Motor neuron (in vitro differentiated cells): ENCODE measurements at regions not wholly inside any gene's neighbourhood (a gene's known extent, or its start where the extent isn't known, plus 50 kb on each side); places are given as distances from the start of the nearest gene placed in this dataset.
A peak's percentile ranks its signal among the peaks of the same experiment; 100 is the strongest.
"Not testable (repeated sequence)": the region's sequence is repeated elsewhere in the genome, so short reads cannot be mapped to it uniquely, and the experiment has no call there.

Experiments
- ATAC-seq, 8 experiments: fragments of 200-7000 bp; cut with Tn5 transposase; replicated peaks in 6 of 8; 2 replicates each; pipeline ENCODE4 v1.8.0; 2021; ENCODE audit warnings: mild to moderate bottlenecking in 8 of 8, moderate library complexity in 8 of 8
- H3K27ac ChIP-seq, 2 donors: fragments of 250-450 bp; sonication (Bioruptor Pico); 2 replicates each; pipeline ENCODE4 v1.9.0; 2021; ENCODE audit warnings: antibody characterized with exemption in 2 of 2, mild to moderate bottlenecking in 2 of 2, moderate library complexity in 1 of 2
- H3K4me1 ChIP-seq, 2 donors: fragments of 250-450 bp; sonication (Bioruptor Pico); replicated peaks in 1 of 2; 2 replicates each; pipeline ENCODE4 v1.6.1; 2021; ENCODE audit warnings: antibody characterized with exemption in 2 of 2, mild to moderate bottlenecking in 2 of 2, moderate library complexity in 1 of 2
- H3K4me3 ChIP-seq, 5 donors: fragments of 250-450 bp; sonication (Bioruptor Pico); 2 replicates each; pipeline ENCODE4 v1.9.0; 2021; ENCODE audit warnings: antibody characterized with exemption in 5 of 5, mild to moderate bottlenecking in 5 of 5, moderate library complexity in 4 of 5
- WGBS, 10 experiments: fragments of 450-650 bp; shearing (Covaris generic); methylation state at CpG; one replicate each; pipeline ENCODE4 v1.0.0; 2022; 5-methylcytosine and 5-hydroxymethylcytosine counted together
- in situ Hi-C, 9 experiments: fragments of 400-800 bp; cut with MboI; loops; one replicate each; pipeline ENCODE4 v1.15.0; 2021; ENCODE audit warnings: low sequenced_read_pairs in 9 of 9, low pct_unique_long_range_greater_than_20kb in 2 of 9; ENCODE audit not compliant: unreplicated experiment in 9 of 9

GRCh38 chr5:110264661-110265060 is 461.8 kb downstream of the TMEM232 start:
- in situ Hi-C loops, result no loop called here
- ATAC-seq, result no peak
- Histone ChIP-seq H3K4me3 (no peak overlapping the region), H3K27ac (no peak overlapping the region), H3K4me1 (peaks cover 5 to 10% of the 10 kb centered on the region in 2 donors)
- 0 to 100% (median 50%) methylated on average over 1 of the region's 1 CpG; no CpG with 5 or more reads in 1 of the 10 experiments for WGBS, 10 experiments

GRCh38 chr5:110265162-110265561 is 461.3 kb downstream of the TMEM232 start:
- WGBS, 10 experiments, result 0 to 100% (median 89%) methylated on average over 1 to 2 of the region's 2 CpGs
- Histone ChIP-seq H3K27ac (no peak overlapping the region), H3K4me3 (no peak overlapping the region), H3K4me1 (peaks cover 3 to 9% of the 10 kb centered on the region in 2 donors)
- in situ Hi-C loops, result no loop called here
- no peak for ATAC-seq

- ATAC-seq, result no peak
- in situ Hi-C loops, result no loop called here
- Histone ChIP-seq H3K4me3 (no peak overlapping the region), H3K4me1 (peaks cover 3 to 9% of the 10 kb centered on the region in 2 donors), H3K27ac (no peak overlapping the region)
- WGBS, 10 experiments, result 25 to 100% (median 80%) methylated on average over 1 to 8 of the region's 9 CpGs
Observed at GRCh38 chr5:110267714-110268113, 458.8 kb downstream of the TMEM232 start.

GRCh38 chr5:110268283-110268682 is 458.2 kb downstream of the TMEM232 start:
- H3K4me1 ChIP-seq, result peaks cover 3 to 9% of the 10 kb centered on the region in 2 donors
- no peak overlapping the region for H3K4me3 ChIP-seq
- ATAC-seq, result peak in 3 of 8 experiments; percentile 28 to 61 (median 57)
- in situ Hi-C loops, result no loop called here
- H3K27ac ChIP-seq, result no peak overlapping the region

- H3K27ac ChIP-seq, result no peak overlapping the region
Observed at GRCh38 chr5:110268985-110269384, 457.5 kb downstream of the TMEM232 start.

GRCh38 chr5:110269478-110270142 is 456.9 kb downstream of the TMEM232 start:
- in situ Hi-C loops, result no loop called here
- Histone ChIP-seq H3K4me1 (peaks cover 3 to 9% of the 10 kb centered on the region in 2 donors), H3K27ac (no peak overlapping the region), H3K4me3 (no peak overlapping the region)
- WGBS, 10 experiments, result 0 to 95% (median 87%) methylated on average over 1 to 3 of the region's 3 CpGs
- ATAC-seq, result no peak

More at GRCh38 chr5:110268985-110269384, 457.5 kb downstream of the TMEM232 start:
- 89 to 100% (median 100%) methylated on average over 1 of the region's 1 CpG; no CpG with 5 or more reads in 5 of the 10 experiments for WGBS, 10 experiments
- H3K4me1 ChIP-seq, result peaks cover 3 to 9% of the 10 kb centered on the region in 2 donors
- ATAC-seq, result no peak
- in situ Hi-C loops, result no loop called here
- no peak overlapping the region for H3K4me3 ChIP-seq

- Histone ChIP-seq H3K4me3 (no peak overlapping the region), H3K4me1 (no peaks in the 10 kb centered on the region), H3K27ac (no peak overlapping the region)
- in situ Hi-C loops, result no loop called here
- ATAC-seq, result no peak
- WGBS, 10 experiments, result 60 to 100% (median 82%) methylated on average over 1 to 2 of the region's 2 CpGs
Observed at GRCh38 chr5:110275878-110276277, 450.6 kb downstream of the TMEM232 start.

- H3K27ac ChIP-seq, in situ Hi-C loops, ATAC-seq, H3K4me1 ChIP-seq, H3K4me3 ChIP-seq: not testable (repeated sequence)
- 0 to 100% (median 68%) methylated on average over 1 of the region's 1 CpG; no CpG with 5 or more reads in 2 of the 10 experiments for WGBS, 10 experiments
Observed at GRCh38 chr5:110278449-110278848, 448.0 kb downstream of the TMEM232 start.

- WGBS, 10 experiments, result 80 to 100% (median 97%) methylated on average over 1 to 6 of the region's 8 CpGs; no CpG with 5 or more reads in 4 of the 10 experiments
- ATAC-seq, in situ Hi-C loops, H3K27ac ChIP-seq, H3K4me1 ChIP-seq, H3K4me3 ChIP-seq: not testable (repeated sequence)
Observed at GRCh38 chr5:110284121-110284520, 442.4 kb downstream of the TMEM232 start.

GRCh38 chr5:110288766-110289511 is 437.5 kb downstream of the TMEM232 start:
- no peak overlapping the region for H3K27ac ChIP-seq
- peak in 2 of 8 experiments; percentile 85 to 100 for ATAC-seq
- peaks cover 0 to 8% of the 10 kb centered on the region in 2 donors for H3K4me1 ChIP-seq
- WGBS, 10 experiments, result 0 to 100% (median 40%) methylated on average over 1 to 3 of the region's 3 CpGs; no CpG with 5 or more reads in 1 of the 10 experiments
- no peak overlapping the region for H3K4me3 ChIP-seq
- in situ Hi-C loops, result no loop called here

GRCh38 chr5:110289512-110289810 is 437.0 kb downstream of the TMEM232 start:
- Histone ChIP-seq H3K4me3 (no peak overlapping the region), H3K4me1 (peaks cover 0 to 8% of the 10 kb centered on the region in 2 donors), H3K27ac (no peak overlapping the region)
- WGBS, 10 experiments, result 0 to 80% (median 66%) methylated on average over 1 to 2 of the region's 2 CpGs; no CpG with 5 or more reads in 1 of the 10 experiments
- ATAC-seq, result no peak
- in situ Hi-C loops, result no loop called here

- Histone ChIP-seq H3K4me1 (peaks cover 0 to 8% of the 10 kb centered on the region in 2 donors), H3K27ac (no peak overlapping the region), H3K4me3 (no peak overlapping the region)
- 14 to 80% (median 57%) methylated on average over 1 of the region's 1 CpG; no CpG with 5 or more reads in 3 of the 10 experiments for WGBS, 10 experiments
- ATAC-seq, result peak in 4 of 8 experiments; percentile 21 to 55 (median 48)
- in situ Hi-C loops, result no loop called here
Observed at GRCh38 chr5:110290542-110290941, 435.9 kb downstream of the TMEM232 start.

GRCh38 chr5:110294281-110294680 is 432.2 kb downstream of the TMEM232 start:
- ATAC-seq, result no peak
- H3K27ac ChIP-seq, result no peak overlapping the region
- in situ Hi-C loops, result no loop called here
- H3K4me1 ChIP-seq, result peaks cover 0 to 3% of the 10 kb centered on the region in 2 donors
- WGBS, 10 experiments, result 0 to 100% (median 95%) methylated on average over 1 to 3 of the region's 3 CpGs; no CpG with 5 or more reads in 3 of the 10 experiments
- no peak overlapping the region for H3K4me3 ChIP-seq
